ENCODE measurements at regions not wholly inside any gene's neighbourhood (a gene's known extent, or its start where the extent isn't known, plus 50 kb on each side); places are given as distances from the start of the nearest gene placed in this dataset.
"Not testable (repeated sequence)": the region's sequence is repeated elsewhere in the genome, so short reads cannot be mapped to it uniquely, and the experiment has no call there.

- no peak for TF ChIP-seq CTCF (IDR thresholded peaks at IDR 0.05; ENCODE audit: extremely low read depth, missing control alignments)
- no peak for DNase-seq (ENCODE audit: low spot score)
These were observed 59.8 kb upstream of the MAGI2 start for GRCh38 chr7:79513261-79513660.

GRCh38 chr7:79512261-79512660 is 58.8 kb upstream of the MAGI2 start:
- TF ChIP-seq CTCF (IDR thresholded peaks at IDR 0.05; ENCODE audit: extremely low read depth, missing control alignments) = no peak
- no peak for DNase-seq (ENCODE audit: low spot score)

GRCh38 chr7:79511056-79511455 is 57.6 kb upstream of the MAGI2 start:
- DNase-seq (ENCODE audit: low spot score) = not testable (repeated sequence)

GRCh38 chr7:79507131-79507530 is 53.7 kb upstream of the MAGI2 start:
- DNase-seq (ENCODE audit: low spot score) = no peak

GRCh38 chr7:79506481-79506880 is 53.0 kb upstream of the MAGI2 start:
- DNase-seq (ENCODE audit: low spot score) = no peak
- no peak for TF ChIP-seq CTCF (IDR thresholded peaks at IDR 0.05; ENCODE audit: extremely low read depth, missing control alignments)

More at GRCh38 chr7:79507131-79507530, 53.7 kb upstream of the MAGI2 start:
- no peak for TF ChIP-seq CTCF (IDR thresholded peaks at IDR 0.05; ENCODE audit: extremely low read depth, missing control alignments)

- DNase-seq (ENCODE audit: low spot score) = no peak
- TF ChIP-seq CTCF (IDR thresholded peaks at IDR 0.05; ENCODE audit: extremely low read depth, missing control alignments) = no peak
These were observed 51.3 kb upstream of the MAGI2 start for GRCh38 chr7:79504607-79505389.

All from GM20000 (cell line).